IMR-90 (cell line): ENCODE measurements at regions not wholly inside any gene's neighbourhood (a gene's known extent, or its start where the extent isn't known, plus 50 kb on each side); places are given as distances from the start of the nearest gene placed in this dataset.

Experiments used
- ATAC-seq: fragments of 200-7000 bp; cut with Tn5 transposase; 2 replicates; pipeline ENCODE4 v1.9.1; 2020; ENCODE audit warnings: low read depth, mild to moderate bottlenecking, moderate library complexity
- BruUV-seq: library from RNA; stranded (reverse); fragments of 400-500 nt; replicated peaks from 2 replicates; lab custom pipeline; 2021; lab: Mats Ljungman, UMichigan
- CTCF ChIA-PET: fragments of 300-600 bp; formaldehyde crosslinking; extraction: SDS; loops from one replicate; lab custom pipeline; 2021; ENCODE audit warnings: antibody characterized with exemption; lab: Yijun Ruan, JAX
- POLR2A ChIA-PET: fragments of 300-600 bp; sonication (Branson Sonifier 250); formaldehyde crosslinking; loops from one replicate; lab custom pipeline; 2022; ENCODE audit warnings: antibody characterized with exemption; ENCODE audit not compliant: unreplicated experiment; lab: Charles Lee
- DNase-seq: peaks from one replicate; pipeline ENCODE4 v3.0.0; 2013
- H2AFZ ChIP-seq: replicated peaks from 2 replicates; pipeline ENCODE3; 2013; ENCODE audit warnings: low read length, mild to moderate bottlenecking; ENCODE audit not compliant: poor library complexity
- H2AK5ac ChIP-seq: 2 replicates; pipeline ENCODE4 v1.6.1; 2013; ENCODE audit warnings: low read depth, low read length, inconsistent platforms
- H2AK9ac ChIP-seq: replicated peaks from 2 replicates; pipeline ENCODE3; 2013; ENCODE audit warnings: mild to moderate bottlenecking, low read depth, low read length, moderate library complexity; ENCODE audit not compliant: poor library complexity
- H2BK120ac ChIP-seq: 2 replicates; pipeline ENCODE4 v1.6.1; 2013; ENCODE audit warnings: low read depth, low read length, inconsistent platforms
- H2BK15ac ChIP-seq: 3 replicates; pipeline ENCODE4 v1.6.1; 2013; ENCODE audit warnings: low read depth, low read length, inconsistent platforms
- H2BK20ac ChIP-seq: 2 replicates; pipeline ENCODE4 v1.6.1; 2013; ENCODE audit warnings: low read depth, mild to moderate bottlenecking, inconsistent platforms, low read length, moderate library complexity
- H2BK5ac ChIP-seq: 2 replicates; pipeline ENCODE4 v1.6.1; 2013; ENCODE audit warnings: mild to moderate bottlenecking, low read depth, low read length, inconsistent platforms; ENCODE audit not compliant: poor library complexity, severe bottlenecking
- H3K14ac ChIP-seq: replicated peaks from 2 replicates; pipeline ENCODE4 v1.6.1; 2013; ENCODE audit warnings: low read depth, low read length, inconsistent platforms
- H3K18ac ChIP-seq: 2 replicates; pipeline ENCODE4 v1.6.1; 2013; ENCODE audit warnings: low read depth, low read length, control low read depth
- H3K23ac ChIP-seq: 2 replicates; pipeline ENCODE4 v1.6.1; 2013; ENCODE audit warnings: low read depth, low read length, inconsistent platforms
- H3K27ac ChIP-seq: 2 replicates; pipeline ENCODE4 v1.5.1; 2013; ENCODE audit warnings: mild to moderate bottlenecking, control low read depth, low read length; ENCODE audit not compliant: insufficient read depth
- H3K27me3 ChIP-seq: 2 replicates; pipeline ENCODE4 v1.6.1; 2013; ENCODE audit warnings: low read length; ENCODE audit not compliant: control insufficient read depth, insufficient read depth
- H3K36me3 ChIP-seq: 2 replicates; pipeline ENCODE4 v1.6.1; 2013; ENCODE audit warnings: low read length, mixed read lengths; ENCODE audit not compliant: control insufficient read depth, insufficient read depth
- H3K4ac ChIP-seq: 2 replicates; pipeline ENCODE4 v1.6.1; 2013; ENCODE audit warnings: low read depth, low read length, inconsistent platforms
- H3K4me1 ChIP-seq: 2 replicates; pipeline ENCODE4 v1.6.1; 2013; ENCODE audit warnings: low read length, mixed read lengths; ENCODE audit not compliant: control insufficient read depth, insufficient read depth
- H3K4me2 ChIP-seq: 2 replicates; pipeline ENCODE4 v1.6.1; 2013; ENCODE audit warnings: low read depth, mild to moderate bottlenecking, control low read depth, low read length, moderate library complexity
- H3K4me3 ChIP-seq: 2 replicates; pipeline ENCODE4 v1.5.1; 2013; ENCODE audit warnings: low read depth, mild to moderate bottlenecking, control low read depth, low read length, moderate library complexity; ENCODE audit not compliant: insufficient read depth
- H3K56ac ChIP-seq: 2 replicates; pipeline ENCODE4 v1.6.1; 2013; ENCODE audit warnings: low read length, inconsistent platforms; ENCODE audit not compliant: insufficient read depth; ENCODE audit errors: extremely low read depth
- H3K79me1 ChIP-seq, 2 experiments: 2 replicates each; pipeline ENCODE4 v1.6.1; 2013; ENCODE audit warnings: low read length in 2 of 2, inconsistent platforms in 1 of 2, low read depth in 1 of 2
- H3K9ac ChIP-seq: 2 replicates; pipeline ENCODE4 v1.6.1; 2013; ENCODE audit warnings: low read depth, low read length, control low read depth
- H3K9me1 ChIP-seq: 2 replicates; pipeline ENCODE4 v1.6.1; 2013; ENCODE audit warnings: low read length, inconsistent platforms; ENCODE audit not compliant: insufficient read depth
- H3K9me3 ChIP-seq: 2 replicates; pipeline ENCODE4 v1.6.1; 2013; ENCODE audit warnings: low read length; ENCODE audit not compliant: control insufficient read depth, insufficient read depth
- H4K20me1 ChIP-seq: 2 replicates; pipeline ENCODE4 v1.6.1; 2013; ENCODE audit warnings: low read length, inconsistent platforms; ENCODE audit not compliant: insufficient read depth
- H4K5ac ChIP-seq: 2 replicates; pipeline ENCODE4 v1.6.1; 2013; ENCODE audit warnings: mild to moderate bottlenecking, low read depth, low read length, control low read depth
- H4K8ac ChIP-seq, 2 experiments: 2 replicates each; pipeline ENCODE4 v1.6.1; 2013; ENCODE audit warnings: low read depth in 2 of 2, low read length in 2 of 2, control low read depth in 1 of 2, inconsistent platforms in 1 of 2
- H4K91ac ChIP-seq: 2 replicates; pipeline ENCODE4 v1.6.1; 2013; ENCODE audit warnings: low read depth, low read length, inconsistent platforms; ENCODE audit not compliant: insufficient read depth
- BHLHE40 ChIP-seq: fragments of 150-350 bp; IDR thresholded peaks from 2 replicates; pipeline ENCODE4 v1.6.1; 2016; ENCODE audit warnings: mild to moderate bottlenecking, low read depth, low read length
- CEBPB ChIP-seq: IDR thresholded peaks from 2 replicates; pipeline ENCODE4 v1.6.1; 2012; ENCODE audit warnings: low read depth, low read length, improper control_type of control experiment
- CHD1 ChIP-seq: IDR thresholded peaks from 2 replicates; pipeline ENCODE4 v1.6.1; 2012; ENCODE audit warnings: low read depth, low read length, improper control_type of control experiment
- CTCF ChIP-seq: conservative IDR thresholded peaks from 2 replicates; pipeline ENCODE4 v1.5.1; 2012; ENCODE audit warnings: mild to moderate bottlenecking, low read depth, low read length, improper control_type of control experiment
- ELK1 ChIP-seq: fragments of 150-350 bp; IDR thresholded peaks from 2 replicates; pipeline ENCODE4 v1.6.1; 2016; ENCODE audit warnings: low read depth, mild to moderate bottlenecking, low read length, moderate library complexity, borderline replicate concordance
- MAFK ChIP-seq: IDR thresholded peaks from 2 replicates; pipeline ENCODE4 v1.6.1; 2012; ENCODE audit warnings: low read depth, low read length, improper control_type of control experiment
- NFE2L2 ChIP-seq: fragments of 150-350 bp; IDR thresholded peaks from 2 replicates; pipeline ENCODE4 v1.6.1; 2016; ENCODE audit warnings: low read depth, mild to moderate bottlenecking, low read length
- POLR2A ChIP-seq: IDR thresholded peaks from 2 replicates; pipeline ENCODE4 v1.6.1; 2012; ENCODE audit warnings: mild to moderate bottlenecking, low read depth, low read length
- RAD21 ChIP-seq: IDR thresholded peaks from 2 replicates; pipeline ENCODE4 v1.6.1; 2012; ENCODE audit warnings: low read length, improper control_type of control experiment
- RFX5 ChIP-seq: IDR thresholded peaks from 2 replicates; pipeline ENCODE4 v1.8.0; 2012; ENCODE audit warnings: low read depth, mild to moderate bottlenecking, low read length, moderate library complexity
- SMC3 ChIP-seq: fragments of 150-350 bp; IDR thresholded peaks from 2 replicates; pipeline ENCODE4 v1.6.1; 2016; ENCODE audit warnings: low read depth, mild to moderate bottlenecking, antibody characterized with exemption, low read length, moderate library complexity
- USF2 ChIP-seq: fragments of 150-350 bp; IDR thresholded peaks from 2 replicates; pipeline ENCODE4 v1.6.1; 2017; ENCODE audit warnings: mild to moderate bottlenecking, antibody characterized with exemption, low read length, low read depth
- WGBS, 2 experiments: methylation state at CpG; one replicate each; pipeline versions ENCODE4 v1.1.5 to v1.1.7; 2013; ENCODE audit warnings: missing lambda C conversion rate in 2 of 2; ENCODE audit not compliant: insufficient read length in 1 of 2; ENCODE audit errors: extremely low coverage in 2 of 2; 5-methylcytosine and 5-hydroxymethylcytosine counted together
- dilution Hi-C: fragments of 300-500 bp; cut with HindIII; formaldehyde crosslinking; loops from one replicate; pipeline ENCODE4 v1.14.3; 2018; ENCODE audit warnings: low sequenced_read_pairs; ENCODE audit not compliant: unreplicated experiment
- in situ Hi-C: fragments of 300-500 bp; cut with MboI; formaldehyde crosslinking; loops from 3 replicates; pipeline ENCODE4 v1.14.3; 2019; ENCODE audit warnings: low sequenced_read_pairs, inconsistent platforms, mixed read lengths
- intact Hi-C: fragments of 100-400 bp; cut with micrococcal nuclease; formaldehyde crosslinking; loops from 2 replicates; pipeline ENCODE4 v1.10.0; 2022

GRCh38 chr3:99373088-99373845 lies 265.1 kb upstream of the COL8A1 start:
- peak overlapping the region; percentile 18; the same call in 1 of the 2 replicates for H3K18ac ChIP-seq
- H3K9me3 ChIP-seq: no peaks in the 10 kb centered on the region
- dilution Hi-C loops: no loop called here
- no peak overlapping the region for H3K4ac ChIP-seq
- H3K4me1 ChIP-seq: no peaks in the 10 kb centered on the region; the same call in 1 of the 2 replicates
- TF ChIP-seq USF2 (no peak), NFE2L2 (no peak), RFX5 (no peak), BHLHE40 (no peak), RAD21 (no peak), CTCF (no peak), ELK1 (no peak), CEBPB (no peak), SMC3 (no peak), MAFK (no peak), POLR2A (no peak), CHD1 (no peak)
- no peak overlapping the region for H2BK15ac ChIP-seq
- H3K9ac ChIP-seq: no peak overlapping the region
- H3K4me3 ChIP-seq: no peak overlapping the region
- DNase-seq: no peak
- no peak overlapping the region for H4K91ac ChIP-seq
- no peak overlapping the region for H2AFZ ChIP-seq
- H3K36me3 ChIP-seq: no peaks in the 10 kb centered on the region
- H3K56ac ChIP-seq: no peak overlapping the region
- no peaks in the 10 kb centered on the region for H3K79me1 ChIP-seq
- POLR2A ChIA-PET: no interaction called here
- no peak overlapping the region for H2BK5ac ChIP-seq
- H4K5ac ChIP-seq: no peak overlapping the region
- 0 out of 2 replicates have a peak overlapping the region, but pooled peaks have one; percentile 57 for H2AK5ac ChIP-seq
- no peak overlapping the region; the same call in 1 of the 2 replicates for H3K4me2 ChIP-seq
- in situ Hi-C loops: no loop called here
- no peak overlapping the region for H3K23ac ChIP-seq
- H2AK9ac ChIP-seq: no peak overlapping the region
- no peak overlapping the region for H3K27ac ChIP-seq
- CTCF ChIA-PET: no interaction called here
- no peak for ATAC-seq
- H3K14ac ChIP-seq: no peak overlapping the region
- H4K8ac ChIP-seq: no peak overlapping the region
- no peaks in the 10 kb centered on the region for H3K9me1 ChIP-seq
- H3K27me3 ChIP-seq: no peaks in the 10 kb centered on the region
- WGBS, 2 experiments: no CpG with 5 or more reads among the region's 4 CpGs
- no TSS peak for BruUV-seq
- no peak overlapping the region for H2BK20ac ChIP-seq
- intact Hi-C loops: no loop called here
- H4K20me1 ChIP-seq: no peaks in the 10 kb centered on the region
- H2BK120ac ChIP-seq: no peak overlapping the region
